Endodermal cell (in vitro differentiated cells): ENCODE measurements at regions not wholly inside any gene's neighbourhood (a gene's known extent, or its start where the extent isn't known, plus 50 kb on each side); places are given as distances from the start of the nearest gene placed in this dataset.

ENCODE experiments used
- DNase-seq: peaks from one replicate; pipeline ENCODE4 v3.0.0-alpha.2; 2017
- H3K27ac ChIP-seq: 2 replicates; pipeline ENCODE4 v1.5.1; 2013; ENCODE audit warnings: mild to moderate bottlenecking, low read depth, low read length, moderate library complexity
- H3K27me3 ChIP-seq: 2 replicates; pipeline ENCODE4 v1.6.1; 2013; ENCODE audit warnings: mild to moderate bottlenecking, low read length, moderate library complexity; ENCODE audit not compliant: insufficient read depth, control insufficient read depth, poor library complexity, severe bottlenecking
- H3K36me3 ChIP-seq: 2 replicates; pipeline ENCODE4 v1.7.0; 2013; ENCODE audit warnings: mild to moderate bottlenecking, low read length, moderate library complexity; ENCODE audit not compliant: control insufficient read depth, insufficient read depth
- H3K4me1 ChIP-seq: one replicate; pipeline ENCODE4 v1.7.0; 2013; ENCODE audit warnings: low read length; ENCODE audit not compliant: control insufficient read depth, insufficient read depth
- H3K4me3 ChIP-seq: 2 replicates; pipeline ENCODE4 v1.5.1; 2013; ENCODE audit warnings: mild to moderate bottlenecking, low read length, moderate library complexity
- H3K9ac ChIP-seq: 2 replicates; pipeline ENCODE4 v1.6.1; 2013; ENCODE audit warnings: mild to moderate bottlenecking, low read length, moderate library complexity; ENCODE audit not compliant: poor library complexity, severe bottlenecking; ENCODE audit errors: extremely low read depth
- H3K9me3 ChIP-seq: 2 replicates; pipeline ENCODE4 v1.6.1; 2013; ENCODE audit warnings: mild to moderate bottlenecking, low read length, moderate library complexity; ENCODE audit not compliant: control insufficient read depth
- H3K27ac Mint-ChIP-seq: 2 replicates; pipeline ENCODE4 v1.8.0; 2020; ENCODE audit warnings: mixed read lengths
- H3K27me3 Mint-ChIP-seq: 2 replicates; pipeline ENCODE4 v1.8.0; 2021; ENCODE audit warnings: mild to moderate bottlenecking, mixed read lengths; ENCODE audit not compliant: insufficient read depth
- H3K36me3 Mint-ChIP-seq: 2 replicates; pipeline ENCODE4 v1.8.0; 2020; ENCODE audit warnings: low read depth, mixed read lengths
- H3K4me1 Mint-ChIP-seq: 2 replicates; pipeline ENCODE4 v1.8.0; 2020; ENCODE audit warnings: mixed read lengths
- H3K4me3 Mint-ChIP-seq: 2 replicates; pipeline ENCODE4 v1.8.0; 2020; ENCODE audit warnings: mild to moderate bottlenecking, moderate library complexity, mixed read lengths
- H3K9me3 Mint-ChIP-seq: 2 replicates; pipeline ENCODE4 v1.8.0; 2020; ENCODE audit warnings: mild to moderate bottlenecking, mixed read lengths
- CTCF ChIP-seq: fragments of 200-600 bp; sonication (generic); conservative IDR thresholded peaks from 2 replicates; pipeline ENCODE4 v1.5.0; 2021; ENCODE audit warnings: antibody characterized with exemption, mild to moderate bottlenecking
- WGBS, 2 experiments: methylation state at CpG; one replicate each; pipeline versions ENCODE4 v1.1.5 to v1.1.7; 2013; ENCODE audit warnings: missing lambda C conversion rate in 2 of 2, mixed read lengths in 1 of 2; ENCODE audit not compliant: insufficient coverage in 1 of 2, insufficient read length in 1 of 2; 5-methylcytosine and 5-hydroxymethylcytosine counted together

DNA sequence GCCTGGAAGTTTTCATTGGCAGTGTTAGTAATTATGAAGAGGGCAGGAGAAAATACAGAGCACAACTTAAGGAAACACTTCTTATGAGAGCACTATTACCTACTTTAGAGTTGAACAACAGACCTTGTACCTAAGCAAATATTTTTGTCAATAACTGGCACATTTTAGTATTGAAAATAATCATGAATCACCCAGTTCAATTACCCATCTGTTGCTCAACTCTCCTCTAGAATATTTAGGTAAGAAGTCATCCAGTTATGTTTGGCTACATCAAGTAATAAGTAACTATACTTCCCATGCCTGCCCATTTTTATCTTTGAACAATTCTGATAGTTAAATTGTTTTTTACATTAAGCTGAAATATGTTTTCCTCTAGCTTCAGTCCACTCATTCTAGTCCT, 893.4 kb downstream of the DIAPH3 start:
- H3K9ac ChIP-seq, result no peak overlapping the region
- H3K9me3 ChIP-seq, result no peaks in the 10 kb centered on the region
- no peaks in the 10 kb centered on the region for H3K9me3 Mint-ChIP-seq
- H3K27me3 Mint-ChIP-seq, result no peaks in the 10 kb centered on the region
- no peaks in the 10 kb centered on the region for H3K36me3 ChIP-seq
- H3K4me3 ChIP-seq, result no peak overlapping the region
- H3K4me1 Mint-ChIP-seq, result peaks cover 18% of the 10 kb centered on the region
- H3K4me1 ChIP-seq, result peaks cover 4% of the 10 kb centered on the region
- DNase-seq, result no peak
- H3K27ac ChIP-seq, result no peak overlapping the region
- no peak overlapping the region for H3K4me3 Mint-ChIP-seq
- no peaks in the 10 kb centered on the region for H3K27me3 ChIP-seq
- H3K27ac Mint-ChIP-seq, result no peak overlapping the region
- H3K36me3 Mint-ChIP-seq, result no peaks in the 10 kb centered on the region
- TF ChIP-seq CTCF, result no peak

GRCh38 chr13:59274958-59275727, 888.6 kb downstream of the DIAPH3 start:
- no peak overlapping the region for H3K9ac ChIP-seq
- WGBS, 2 experiments, result 75% methylated on average over 1 of the region's 1 CpG; no CpG with 5 or more reads in 1 of the 2 experiments
- H3K9me3 ChIP-seq, result no peaks in the 10 kb centered on the region
- H3K4me3 Mint-ChIP-seq, result no peak overlapping the region
- no peaks in the 10 kb centered on the region for H3K36me3 Mint-ChIP-seq
- H3K27ac Mint-ChIP-seq, result no peak overlapping the region
- H3K4me3 ChIP-seq, result no peak overlapping the region
- no peak overlapping the region for H3K27ac ChIP-seq
- peaks cover 4% of the 10 kb centered on the region for H3K4me1 ChIP-seq
- H3K4me1 Mint-ChIP-seq, result peaks cover 27% of the 10 kb centered on the region
- H3K27me3 ChIP-seq, result no peaks in the 10 kb centered on the region
- H3K9me3 Mint-ChIP-seq, result no peaks in the 10 kb centered on the region
- DNase-seq, result no peak
- no peak for TF ChIP-seq CTCF
- H3K36me3 ChIP-seq, result no peaks in the 10 kb centered on the region
- peaks cover 26% of the 10 kb centered on the region for H3K27me3 Mint-ChIP-seq

DNA sequence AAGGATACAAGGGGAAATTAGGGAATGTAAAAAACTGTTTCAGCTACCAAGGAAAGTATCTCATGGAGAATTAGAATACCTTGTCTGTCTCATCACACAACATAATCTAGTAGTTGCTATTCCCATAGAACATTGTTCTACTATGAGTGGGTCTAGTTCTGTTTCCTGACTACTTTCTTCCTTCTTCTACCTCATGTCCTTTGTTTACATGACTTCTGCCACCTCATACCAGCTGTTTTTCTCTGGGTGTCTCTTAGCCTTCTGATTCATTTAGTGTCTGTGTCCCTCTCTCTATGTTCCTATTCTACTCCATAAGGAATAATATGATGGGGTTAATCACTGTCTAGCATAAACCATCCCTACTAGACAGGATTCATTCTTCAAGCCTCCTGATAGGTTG, 887.3 kb downstream of the DIAPH3 start:
- no peak for TF ChIP-seq CTCF
- Histone ChIP-seq H3K9ac (no peak overlapping the region), H3K4me3 (no peak overlapping the region), H3K27me3 (no peaks in the 10 kb centered on the region), H3K27ac (no peak overlapping the region), H3K36me3 (no peaks in the 10 kb centered on the region), H3K4me1 (peaks cover 4% of the 10 kb centered on the region), H3K9me3 (no peaks in the 10 kb centered on the region)
- no peak overlapping the region for H3K4me3 Mint-ChIP-seq
- H3K9me3 Mint-ChIP-seq, result no peaks in the 10 kb centered on the region
- peaks cover 38% of the 10 kb centered on the region for H3K27me3 Mint-ChIP-seq
- H3K36me3 Mint-ChIP-seq, result no peaks in the 10 kb centered on the region
- H3K27ac Mint-ChIP-seq, result no peak overlapping the region
- DNase-seq, result no peak
- H3K4me1 Mint-ChIP-seq, result peaks cover 27% of the 10 kb centered on the region
